ENCODE measurements at regions not wholly inside any gene's neighbourhood (a gene's known extent, or its start where the extent isn't known, plus 50 kb on each side); places are given as distances from the start of the nearest gene placed in this dataset.
A peak's percentile ranks its signal among the peaks of the same experiment; 100 is the strongest.
"Not testable (repeated sequence)": the region's sequence is repeated elsewhere in the genome, so short reads cannot be mapped to it uniquely, and the experiment has no call there.

DNA sequence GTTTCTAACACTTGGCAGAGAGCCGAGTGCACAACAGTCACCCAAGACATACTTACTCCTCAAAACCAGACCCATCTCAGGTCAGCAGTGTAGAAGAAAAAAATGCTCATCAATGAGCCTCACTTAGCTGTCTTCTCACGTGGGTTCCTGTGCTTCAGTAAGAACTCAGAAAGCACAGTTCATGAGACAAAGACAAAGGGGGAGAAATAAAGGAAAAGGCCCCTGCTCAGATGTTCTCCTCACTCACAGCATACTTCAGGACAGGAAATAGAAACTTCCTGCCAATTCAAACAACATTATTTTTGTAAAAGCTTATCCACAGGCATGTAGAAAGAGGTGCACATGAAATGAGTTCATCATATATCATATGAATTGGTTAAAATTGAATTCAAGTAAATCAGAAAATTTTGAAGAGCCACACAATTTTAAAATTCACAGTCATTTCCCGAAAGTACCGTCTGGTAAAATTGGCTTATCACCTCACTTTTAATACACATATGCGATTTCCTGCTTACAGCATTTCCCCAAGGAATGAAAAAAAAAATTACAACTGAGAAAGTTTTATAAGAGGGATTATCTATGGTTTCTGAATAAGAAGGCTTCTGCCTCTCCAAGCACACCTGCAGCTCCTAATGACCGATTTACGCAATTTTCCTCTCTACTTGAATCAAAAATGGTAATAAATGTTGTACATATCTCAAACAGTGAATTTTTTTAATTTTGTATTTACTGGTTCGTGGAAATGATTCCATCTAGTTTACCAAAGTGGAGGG is 328.3 kb downstream of the TMEM167A start:
- no peak for DNase-seq

- DNase-seq, result no peak
Observed at GRCh38 chr5:82747986-82748385, 329.2 kb downstream of the TMEM167A start.

DNA sequence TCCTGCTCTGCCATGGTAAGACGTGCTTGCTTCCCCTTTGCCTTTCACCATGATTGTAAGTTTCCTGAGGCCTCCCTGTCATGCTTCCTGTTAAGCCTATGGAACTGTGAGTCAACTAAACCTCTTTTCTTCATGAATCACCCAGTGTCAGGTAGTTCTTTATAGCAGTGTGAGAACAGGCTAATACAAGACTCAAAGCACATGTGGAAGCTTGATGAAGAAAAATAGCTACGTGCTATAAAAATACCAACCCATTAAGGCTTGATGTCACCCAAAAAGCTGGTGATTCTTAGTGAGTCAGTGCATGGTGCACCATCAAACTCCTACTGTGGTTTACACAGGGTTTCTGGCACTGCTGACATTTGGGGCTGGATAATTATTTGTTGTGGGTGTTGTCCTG is 332.2 kb downstream of the TMEM167A start:
- DNase-seq, result no peak

DNA sequence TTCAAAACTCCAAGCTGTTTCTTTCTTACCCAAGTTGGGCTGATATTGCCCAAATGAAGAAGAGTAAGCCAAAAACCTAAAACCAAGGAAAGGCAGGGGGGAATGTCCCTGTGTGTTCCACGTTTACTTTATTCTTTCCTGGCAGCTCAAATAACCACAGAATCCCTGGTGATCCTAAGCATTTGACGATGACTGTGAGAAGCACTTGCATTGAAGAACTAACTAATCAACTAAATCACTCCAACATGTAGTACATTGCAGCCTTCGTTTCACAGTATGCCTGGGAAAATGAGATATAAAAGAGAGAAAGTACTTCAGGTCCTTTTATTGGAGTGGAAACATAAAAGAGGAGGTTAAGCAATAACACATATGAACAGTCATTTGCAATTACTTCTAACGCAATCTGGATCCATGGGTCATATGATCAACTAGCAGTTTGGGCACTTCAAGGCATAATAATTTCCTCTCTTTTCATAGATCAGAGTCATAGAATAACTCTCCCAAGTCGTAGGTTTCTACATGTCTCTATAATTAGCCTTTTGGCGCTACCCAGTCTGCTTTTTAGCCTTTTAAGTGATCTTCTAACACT is 338.4 kb downstream of the TMEM167A start:
- DNase-seq, result no peak

DNA sequence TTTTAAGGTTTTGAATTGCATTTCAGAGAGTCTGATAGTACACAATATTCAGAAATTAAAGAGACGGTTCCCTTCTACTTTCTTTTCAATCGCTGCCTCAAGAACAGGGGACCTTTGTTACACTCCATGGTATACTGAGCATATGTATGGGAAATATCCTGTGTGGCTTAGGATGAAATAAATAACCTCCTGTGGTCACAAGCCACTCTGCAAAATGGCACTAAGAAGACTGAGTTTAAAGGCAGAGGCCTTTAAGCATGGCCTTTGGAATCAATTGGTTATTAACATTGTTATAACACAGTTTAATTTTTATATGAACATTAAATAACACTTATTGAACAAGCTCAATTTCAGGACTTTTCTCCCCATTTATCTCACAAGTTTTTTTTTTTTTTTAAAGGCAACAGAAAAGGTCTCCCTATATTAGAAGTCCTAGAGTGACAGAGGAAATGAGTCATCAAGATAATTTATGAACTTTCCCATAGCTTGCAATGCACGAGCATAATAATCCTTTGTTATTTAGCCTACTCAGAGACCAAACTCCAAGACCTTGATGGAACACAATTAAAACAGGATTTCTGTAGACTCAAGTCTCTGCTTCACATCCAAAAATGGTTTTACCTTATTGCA is 341.9 kb downstream of the TMEM167A start:
- no peak for DNase-seq

DNA sequence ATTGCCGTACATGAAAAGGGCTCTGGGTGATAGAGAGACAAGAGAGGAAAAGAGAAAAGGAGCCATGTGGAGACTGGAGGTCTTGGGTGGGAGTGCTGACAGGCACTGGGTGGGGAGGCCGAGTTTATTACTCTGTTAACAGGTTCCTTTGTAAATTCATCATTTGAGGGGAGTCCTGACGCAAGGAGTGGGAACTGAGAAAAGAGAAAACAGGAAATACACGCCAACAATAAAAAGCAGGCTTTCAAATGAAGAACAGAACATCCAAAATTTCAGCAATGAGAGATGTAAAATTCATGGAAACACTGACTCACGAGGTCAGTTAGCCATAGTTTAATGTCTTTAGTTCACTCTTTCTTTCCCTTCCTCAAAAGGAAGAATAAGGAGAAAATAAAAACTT is 342.8 kb downstream of the TMEM167A start:
- no peak for DNase-seq

DNA sequence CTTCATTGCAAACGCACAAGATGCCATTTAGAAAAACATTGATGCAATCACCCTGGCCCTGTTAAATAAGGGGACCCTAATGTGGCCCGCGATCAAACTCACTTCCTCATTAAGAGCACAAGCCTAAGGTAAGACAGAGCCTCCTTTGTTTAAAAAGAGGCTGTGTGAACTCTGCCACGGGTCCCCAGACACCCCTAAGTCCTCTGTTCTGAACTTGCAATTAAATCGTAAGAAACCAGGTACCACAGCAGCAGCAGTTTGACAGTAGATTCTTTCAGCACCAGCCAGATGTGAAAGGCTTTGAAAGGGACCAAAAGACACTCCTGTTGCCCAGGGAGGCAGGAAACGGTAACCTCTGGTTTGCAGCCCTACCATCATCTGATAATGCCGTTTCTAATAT is 346.3 kb downstream of the TMEM167A start:
- DNase-seq, result no peak

GRCh38 chr5:82728926-82729702 is 348.1 kb downstream of the TMEM167A start:
- DNase-seq, result no peak

DNA sequence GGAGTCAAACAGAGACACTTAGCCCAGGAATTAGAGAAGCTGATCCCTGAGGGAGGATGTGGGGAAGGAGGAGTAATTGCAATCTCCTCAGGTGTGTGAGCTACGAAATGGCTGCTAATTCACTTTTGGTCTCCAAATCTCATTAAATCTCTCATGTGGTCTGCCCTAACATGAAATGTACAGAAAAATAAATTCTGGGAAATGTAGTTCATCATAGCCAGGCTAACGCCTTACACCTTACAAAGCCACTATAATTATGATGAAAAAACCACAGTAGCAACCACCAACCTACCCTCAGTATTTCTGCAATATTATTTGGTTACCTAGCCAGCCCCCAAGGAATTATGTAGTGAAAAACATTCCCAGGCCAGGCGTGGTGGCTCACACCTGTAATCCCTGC is 354.0 kb downstream of the TMEM167A start:
- no peak for DNase-seq

DNA sequence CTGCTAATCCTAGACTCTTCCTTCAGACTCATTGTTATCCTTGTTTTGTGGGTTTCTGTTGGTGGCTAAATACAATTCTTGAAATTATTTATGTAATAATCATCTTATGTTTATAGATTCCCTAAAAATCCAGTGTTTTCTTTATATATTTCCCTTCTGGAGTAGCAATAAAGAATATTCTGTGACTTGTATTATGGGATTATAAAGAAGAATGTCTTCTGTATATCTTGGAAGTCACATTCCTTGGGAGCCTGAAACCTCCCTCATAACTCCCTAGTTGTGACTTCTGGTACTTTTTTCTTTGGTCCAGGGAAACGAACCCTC is 356.1 kb downstream of the TMEM167A start:
- no peak for DNase-seq

GRCh38 chr5:82720213-82721086 is 356.7 kb downstream of the TMEM167A start:
- DNase-seq, result no peak

GRCh38 chr5:82719368-82719767 is 357.8 kb downstream of the TMEM167A start:
- peak; percentile 5 for DNase-seq

- no peak for DNase-seq
Observed at GRCh38 chr5:82717738-82718137, 359.5 kb downstream of the TMEM167A start.

GRCh38 chr5:82714732-82715131 is 362.5 kb downstream of the TMEM167A start:
- DNase-seq, result not testable (repeated sequence)

DNA sequence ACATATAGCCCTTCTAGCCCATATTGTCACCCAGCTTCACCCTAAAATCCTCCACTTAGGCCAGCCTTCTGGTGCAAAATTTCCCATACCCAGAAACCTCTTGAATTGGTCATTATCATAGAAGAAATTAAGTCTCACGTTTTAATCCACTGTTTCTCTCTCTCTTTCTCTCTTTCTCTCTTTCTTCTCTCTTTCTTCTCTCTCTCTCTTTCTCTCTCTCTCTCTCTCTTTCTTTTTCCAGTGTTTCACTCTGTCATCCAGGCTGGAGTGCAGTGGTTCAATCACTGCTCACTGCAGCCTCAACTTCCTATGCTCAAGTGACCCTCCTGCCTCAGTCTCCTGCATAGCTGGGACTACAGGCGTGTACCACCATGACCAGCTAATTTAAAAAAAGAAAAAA is 363.4 kb downstream of the TMEM167A start:
- DNase-seq, result no peak

DNA sequence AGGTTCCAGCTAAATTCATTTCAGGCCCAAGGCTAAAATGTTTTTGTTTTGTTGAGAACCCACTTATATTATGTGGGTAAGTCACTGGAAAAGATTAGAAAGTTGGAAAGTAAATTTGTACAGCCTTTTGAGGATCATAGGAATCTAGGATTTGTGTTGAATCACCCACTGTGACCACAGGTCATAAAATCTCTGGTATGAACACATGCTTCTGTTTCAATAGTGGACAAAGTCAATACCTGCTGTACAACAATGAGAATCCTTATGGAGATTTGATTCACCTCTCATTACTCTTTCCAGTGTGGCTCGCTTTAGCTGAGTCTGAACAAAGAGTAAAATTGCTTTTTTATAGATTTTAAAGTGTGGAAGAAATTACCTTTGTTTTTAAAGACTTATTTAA is 369.5 kb downstream of the TMEM167A start:
- no peak for DNase-seq

GRCh38 chr5:82704381-82704780 is 372.8 kb downstream of the TMEM167A start:
- DNase-seq, result no peak

DNA sequence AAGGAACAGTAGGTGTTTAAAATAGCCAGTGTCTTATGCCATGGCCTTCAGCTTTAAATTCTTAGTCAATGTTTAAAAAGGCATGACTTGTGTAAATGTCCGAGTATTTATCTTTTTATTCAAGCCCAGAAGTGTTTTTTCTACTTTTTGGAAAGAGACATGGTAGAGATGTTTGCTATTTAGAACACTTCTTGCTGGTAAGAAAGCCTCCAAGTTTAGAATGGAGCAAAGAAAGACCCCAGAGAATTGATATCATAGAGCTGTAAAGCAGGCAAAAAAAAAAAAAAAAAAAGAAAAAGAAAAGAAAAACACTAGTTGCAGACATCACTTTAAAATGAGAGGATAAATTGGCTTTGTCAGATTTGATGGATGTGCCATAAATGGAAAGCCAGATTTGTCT is 375.1 kb downstream of the TMEM167A start:
- DNase-seq, result no peak

GRCh38 chr5:82699737-82700136 is 377.5 kb downstream of the TMEM167A start:
- no peak for DNase-seq

DNA sequence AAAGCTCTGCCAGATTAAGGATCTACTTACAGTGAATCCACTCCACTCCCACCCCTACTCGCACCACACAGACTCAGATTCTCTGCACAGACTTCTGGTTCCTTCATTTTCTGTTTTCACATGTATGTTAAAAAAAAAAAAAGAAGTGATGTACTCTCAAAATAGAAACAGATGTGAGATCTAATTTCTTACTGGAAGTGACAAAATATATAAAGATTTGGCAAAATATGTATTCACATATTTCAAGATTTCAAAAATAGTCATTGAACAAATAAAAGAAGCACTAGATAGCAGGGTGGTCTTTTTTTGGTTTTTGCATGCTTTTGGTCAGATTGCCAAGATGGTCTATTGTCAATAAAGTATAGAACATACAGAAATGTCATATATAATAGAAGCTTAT is 379.2 kb downstream of the TMEM167A start:
- no peak for DNase-seq

DNA sequence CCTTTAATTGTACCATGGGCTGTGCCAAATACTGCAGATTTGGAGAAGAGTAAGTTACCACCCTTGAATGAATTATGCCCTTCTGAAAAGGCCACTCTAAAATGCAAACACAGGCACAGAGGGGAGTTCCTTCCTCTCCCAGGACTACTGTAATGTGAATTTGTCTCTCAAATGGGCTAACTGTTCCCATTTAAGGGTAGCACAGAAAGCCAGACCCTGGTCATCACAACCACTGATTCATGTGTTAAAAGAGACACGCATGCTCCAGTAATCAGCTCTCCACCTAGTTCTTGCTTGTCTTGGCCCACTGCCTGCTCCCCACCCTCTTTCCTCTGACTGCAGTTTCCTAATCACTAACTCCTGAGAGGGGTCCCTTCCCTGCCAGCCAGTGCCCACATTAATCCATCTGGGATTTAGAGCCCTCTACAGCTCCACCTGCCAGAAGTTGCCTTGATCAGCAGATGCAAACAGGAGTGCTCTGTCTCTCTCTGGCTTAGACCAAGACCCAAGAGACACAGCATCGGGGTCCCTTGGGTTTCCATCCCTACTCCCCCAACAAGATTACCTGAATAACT is 382.4 kb downstream of the TMEM167A start:
- no peak for DNase-seq

DNA sequence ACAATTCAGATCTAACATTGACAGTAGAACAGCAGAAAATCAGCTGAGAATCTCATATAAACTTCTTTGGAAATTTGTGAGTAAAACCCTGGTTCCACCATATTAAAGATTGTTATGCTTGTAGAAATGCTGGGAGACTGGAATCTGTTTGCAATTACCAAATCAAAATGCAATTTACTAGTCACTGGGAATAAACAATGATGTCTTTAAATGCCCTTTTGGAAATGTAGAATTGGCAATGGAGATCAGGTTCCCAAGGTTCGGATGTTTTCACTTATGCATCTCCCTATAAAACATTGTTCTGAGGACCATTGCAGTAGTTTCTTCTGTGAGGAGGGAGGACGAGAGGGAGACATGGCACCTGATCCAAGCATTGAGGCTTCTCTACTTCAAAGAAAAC is 384.4 kb downstream of the TMEM167A start:
- DNase-seq, result no peak

Data from activated CD4-positive, alpha-beta T cell treated with anti-CD3 and anti-CD28 coated beads, Interleukin-2, Interleukin-6, amounts not matched to agents 100 ng/mL and 50 ng/mL, durations not matched to agents 16 hours and 8 hours (primary cell).